ENCODE measurements at regions not wholly inside any gene's neighbourhood (a gene's known extent, or its start where the extent isn't known, plus 50 kb on each side); places are given as distances from the start of the nearest gene placed in this dataset.

- 91% methylated on average over 14 of the region's 14 CpGs for WGBS (ENCODE audit: low lambda C conversion rate, missing lambda C conversion rate)
- Histone ChIP-seq H3K9me3 (ENCODE audit: low read depth) (no peaks in the 10 kb centered on the region), H3K27ac (no peak overlapping the region), H3K4me1 (ENCODE audit: insufficient read depth) (no peaks in the 10 kb centered on the region), H3K9me2 (replicated peaks; ENCODE audit: insufficient read depth) (no peaks in the 10 kb centered on the region), H3K4me2 (no peak overlapping the region), H4K20me1 (ENCODE audit: insufficient read depth, poor library complexity, severe bottlenecking) (no peaks in the 10 kb centered on the region), H3K79me2 (no peaks in the 10 kb centered on the region), H2AFZ (no peak overlapping the region), H3K27me3 (peaks cover 3% of the 10 kb centered on the region), H3K4me3 (no peak overlapping the region), H3K36me3 (replicated peaks; ENCODE audit: insufficient read depth, low read depth) (no peaks in the 10 kb centered on the region)
- TF ChIP-seq EZH2 (IDR thresholded peaks at IDR 0.05; ENCODE audit: borderline replicate concordance), result no peak
- TF ChIP-seq EZH2phosphoT487 (IDR thresholded peaks at IDR 0.05; ENCODE audit: low read depth, severe bottlenecking, unreplicated experiment), result no peak
- TF ChIP-seq CTCF (IDR thresholded peaks at IDR 0.05; ENCODE audit: poor library complexity), result no peak
- DNase-seq (ENCODE audit: low spot score), result no peak
Measured at GRCh38 chr11:119985551-119985950, 152.4 kb downstream of the TRIM29 start.

- WGBS (ENCODE audit: low lambda C conversion rate, missing lambda C conversion rate), result 95% methylated on average over 3 of the region's 8 CpGs
- no peak overlapping the region for H3K27ac ChIP-seq
- no peak for DNase-seq (ENCODE audit: low spot score)
Measured at GRCh38 chr11:119983816-119984215, 154.1 kb downstream of the TRIM29 start.

GRCh38 chr11:119983240-119983732, 154.6 kb downstream of the TRIM29 start:
- H3K9me3 ChIP-seq (ENCODE audit: low read depth), result no peaks in the 10 kb centered on the region
- no peaks in the 10 kb centered on the region for H4K20me1 ChIP-seq (ENCODE audit: insufficient read depth, poor library complexity, severe bottlenecking)
- H2AFZ ChIP-seq, result no peak overlapping the region
- no peak for DNase-seq (ENCODE audit: low spot score)
- no peak overlapping the region for H3K4me2 ChIP-seq
- H3K9me2 ChIP-seq (replicated peaks; ENCODE audit: insufficient read depth), result no peaks in the 10 kb centered on the region
- H3K36me3 ChIP-seq (replicated peaks; ENCODE audit: insufficient read depth, low read depth), result no peaks in the 10 kb centered on the region
- peaks cover 3% of the 10 kb centered on the region for H3K27me3 ChIP-seq
- H3K4me1 ChIP-seq (ENCODE audit: insufficient read depth), result no peaks in the 10 kb centered on the region
- WGBS (ENCODE audit: low lambda C conversion rate, missing lambda C conversion rate), result 44% methylated on average over 5 of the region's 5 CpGs
- no peak for TF ChIP-seq EZH2phosphoT487 (IDR thresholded peaks at IDR 0.05; ENCODE audit: low read depth, severe bottlenecking, unreplicated experiment)
- TF ChIP-seq CTCF (IDR thresholded peaks at IDR 0.05; ENCODE audit: poor library complexity), result no peak
- no peak for TF ChIP-seq EZH2 (IDR thresholded peaks at IDR 0.05; ENCODE audit: borderline replicate concordance)
- H3K4me3 ChIP-seq, result no peak overlapping the region
- H3K27ac ChIP-seq, result no peak overlapping the region
- no peaks in the 10 kb centered on the region for H3K79me2 ChIP-seq

More at GRCh38 chr11:119983816-119984215, 154.1 kb downstream of the TRIM29 start:
- peaks cover 3% of the 10 kb centered on the region for H3K27me3 ChIP-seq
- no peaks in the 10 kb centered on the region for H3K79me2 ChIP-seq
- no peaks in the 10 kb centered on the region for H3K9me2 ChIP-seq (replicated peaks; ENCODE audit: insufficient read depth)
- H3K4me1 ChIP-seq (ENCODE audit: insufficient read depth), result no peaks in the 10 kb centered on the region
- H3K9me3 ChIP-seq (ENCODE audit: low read depth), result no peaks in the 10 kb centered on the region
- H4K20me1 ChIP-seq (ENCODE audit: insufficient read depth, poor library complexity, severe bottlenecking), result no peaks in the 10 kb centered on the region
- no peak for TF ChIP-seq EZH2 (IDR thresholded peaks at IDR 0.05; ENCODE audit: borderline replicate concordance)
- TF ChIP-seq EZH2phosphoT487 (IDR thresholded peaks at IDR 0.05; ENCODE audit: low read depth, severe bottlenecking, unreplicated experiment), result no peak
- TF ChIP-seq CTCF (IDR thresholded peaks at IDR 0.05; ENCODE audit: poor library complexity), result no peak
- H3K4me2 ChIP-seq, result no peak overlapping the region
- H3K36me3 ChIP-seq (replicated peaks; ENCODE audit: insufficient read depth, low read depth), result no peaks in the 10 kb centered on the region
- no peak overlapping the region for H3K4me3 ChIP-seq
- no peak overlapping the region for H2AFZ ChIP-seq

All from hepatocyte (in vitro differentiated cells).